DMS153 treated with DMSO at 0.1 percent for 48 hours (cell line): ENCODE measurements at regions not wholly inside any gene's neighbourhood (a gene's known extent, or its start where the extent isn't known, plus 50 kb on each side); places are given as distances from the start of the nearest gene placed in this dataset.

Experiments
- DNase-seq: peaks from one replicate; lab custom pipeline; 2025; ENCODE audit not compliant: unreplicated experiment; lab: John Stamatoyannopoulos, UW

DNA sequence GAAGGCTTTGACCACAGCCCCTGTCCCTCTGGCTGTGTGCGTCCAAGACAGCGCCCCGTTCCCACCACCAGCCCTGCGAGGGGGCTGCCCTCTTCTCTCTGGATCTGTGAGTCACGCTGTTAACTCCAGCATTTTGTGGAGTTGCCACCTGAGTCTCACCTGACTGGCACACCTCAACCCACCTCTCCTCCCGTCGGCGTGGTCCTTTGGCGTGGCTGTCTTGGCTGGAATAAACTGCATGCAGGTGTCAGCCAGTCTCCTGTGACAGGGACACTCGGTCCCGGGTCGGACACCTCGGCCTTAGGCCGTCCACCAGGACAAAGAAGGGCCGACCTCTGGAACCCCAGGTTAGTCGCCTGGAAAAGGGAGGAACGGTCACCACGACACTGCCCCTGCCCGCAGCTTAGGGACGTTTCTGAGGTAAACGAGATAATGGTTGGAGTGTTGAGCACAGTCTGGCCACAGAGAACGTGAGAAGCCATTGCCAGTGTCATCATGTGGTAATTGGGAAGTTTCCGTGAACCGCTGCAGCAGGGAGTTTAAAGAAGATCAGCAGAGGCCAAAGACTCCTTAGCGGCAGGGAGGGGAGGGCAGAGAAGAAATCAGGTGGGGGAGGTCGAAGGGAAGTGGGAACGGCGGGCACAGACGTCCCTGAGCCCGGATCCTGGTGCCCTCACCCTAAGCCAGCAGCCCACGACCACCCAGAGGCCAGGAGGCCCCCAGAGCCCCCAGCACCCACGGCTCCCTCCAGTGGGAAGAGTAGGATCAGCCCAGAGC, 73.6 kb upstream of the FAM20C start:
- no peak for DNase-seq

DNA sequence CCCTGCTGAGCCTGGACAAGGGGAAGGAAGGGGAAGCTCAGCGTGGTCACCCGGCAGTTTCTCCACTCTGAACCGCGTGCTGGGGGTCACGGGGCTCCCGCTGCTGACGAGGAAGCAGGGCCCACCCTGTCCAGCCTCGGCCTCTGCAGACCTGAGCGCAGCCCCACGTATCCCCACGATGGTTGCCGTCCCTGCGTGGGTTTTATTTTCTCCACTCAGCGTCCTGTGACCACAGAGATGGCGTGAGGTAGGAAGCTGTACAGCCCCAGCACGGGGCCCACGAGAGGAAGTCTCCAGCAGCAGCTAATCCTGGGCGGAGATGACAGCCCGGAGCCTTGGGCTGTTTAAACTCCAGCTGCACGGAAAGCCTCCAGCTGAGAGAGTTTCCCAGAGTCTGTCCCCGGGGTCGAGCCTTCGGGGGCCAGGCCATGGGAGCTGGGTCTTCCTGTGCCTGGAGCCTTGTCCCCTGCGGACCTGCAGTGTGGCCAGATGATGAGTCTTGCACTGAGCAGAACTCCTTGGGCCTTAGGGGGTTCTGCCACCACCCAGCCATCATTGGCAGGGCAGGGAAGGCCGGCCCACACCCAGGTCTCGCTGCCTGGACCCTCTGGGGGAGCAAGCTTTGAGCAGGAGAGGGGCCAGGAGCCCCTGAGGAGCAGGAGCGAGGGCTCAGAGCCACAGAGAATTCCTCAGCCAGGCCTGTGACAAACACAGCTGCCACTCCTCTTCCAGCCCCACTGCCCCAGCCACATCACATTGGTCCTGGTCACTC, 72.8 kb upstream of the FAM20C start:
- no peak for DNase-seq

DNA sequence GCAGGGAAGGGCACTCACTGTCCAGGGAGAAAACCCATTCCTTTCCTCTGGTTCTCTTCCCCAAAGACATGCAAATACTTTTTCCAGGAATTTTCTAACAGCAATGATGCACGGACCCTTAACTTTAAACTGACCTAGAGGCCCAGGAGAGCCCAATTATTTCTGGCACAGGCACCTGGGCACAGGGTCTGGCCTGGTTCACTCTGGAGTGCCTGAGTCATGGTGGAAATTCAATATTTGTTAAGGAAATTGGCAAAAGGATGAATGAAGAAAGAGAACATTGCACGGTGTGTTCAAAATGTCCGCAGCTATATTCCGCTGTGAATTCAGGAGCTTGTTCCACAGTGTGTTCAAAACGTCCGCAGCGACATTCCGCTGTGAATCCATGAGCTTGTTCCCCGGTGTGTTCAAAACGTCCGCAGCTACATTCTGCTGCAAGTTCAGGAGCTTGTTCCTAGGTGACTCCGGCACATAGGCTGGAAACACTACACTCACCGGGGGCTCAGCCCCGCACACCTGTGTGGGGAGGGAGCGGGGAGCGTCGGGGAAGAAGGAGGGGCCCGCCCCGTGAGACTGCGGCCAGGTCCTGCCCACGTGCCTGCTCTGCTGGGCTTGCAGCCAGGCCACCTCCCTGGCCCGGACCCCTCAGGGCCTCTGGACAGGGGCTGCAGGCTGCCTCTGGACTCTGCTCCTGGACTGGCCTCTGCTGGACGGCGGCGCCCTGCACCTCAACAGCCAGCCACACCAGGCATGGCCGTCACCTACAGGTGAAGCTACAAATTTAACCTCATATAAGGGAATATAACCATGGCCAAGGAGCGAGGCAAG, 72.0 kb upstream of the FAM20C start:
- DNase-seq = no peak

DNA sequence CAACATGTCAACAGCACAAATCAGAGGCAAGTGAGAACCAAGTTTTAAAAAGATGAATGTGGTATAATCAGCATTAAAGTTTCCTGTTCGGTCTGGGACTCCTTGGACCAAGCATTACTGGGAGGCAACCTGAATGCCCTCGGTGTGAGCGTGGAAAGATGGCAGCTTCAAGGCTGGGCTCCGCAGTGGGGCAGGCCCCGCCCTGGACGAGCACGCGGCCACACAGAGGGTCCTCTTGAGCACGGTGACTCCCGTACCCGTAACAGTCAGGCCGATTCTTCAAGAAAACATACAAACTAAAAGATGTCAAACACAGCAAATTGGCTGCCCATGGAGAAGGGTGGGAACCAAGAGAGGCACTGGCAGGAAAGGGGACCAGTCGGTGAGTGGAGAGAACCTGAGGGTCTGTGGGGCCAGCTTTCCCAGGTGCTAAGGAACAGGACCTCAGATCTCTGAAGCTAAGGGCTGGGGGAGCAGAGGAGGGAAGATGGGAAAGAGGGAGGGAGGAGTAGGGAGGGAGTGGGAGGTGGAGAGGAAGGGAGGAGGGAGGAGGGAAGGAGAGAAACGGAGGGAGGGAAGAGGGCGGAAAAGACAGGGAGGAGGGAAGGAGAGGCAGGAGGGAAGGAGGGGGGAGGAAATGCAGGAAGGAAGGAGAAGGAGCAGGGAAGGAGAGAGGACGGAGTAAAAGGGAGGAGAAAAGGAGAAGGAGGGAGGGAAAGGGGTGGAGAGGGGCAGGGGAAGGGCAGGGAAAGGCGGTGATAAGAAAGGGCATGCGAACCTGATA, 71.2 kb upstream of the FAM20C start:
- DNase-seq = no peak

DNA sequence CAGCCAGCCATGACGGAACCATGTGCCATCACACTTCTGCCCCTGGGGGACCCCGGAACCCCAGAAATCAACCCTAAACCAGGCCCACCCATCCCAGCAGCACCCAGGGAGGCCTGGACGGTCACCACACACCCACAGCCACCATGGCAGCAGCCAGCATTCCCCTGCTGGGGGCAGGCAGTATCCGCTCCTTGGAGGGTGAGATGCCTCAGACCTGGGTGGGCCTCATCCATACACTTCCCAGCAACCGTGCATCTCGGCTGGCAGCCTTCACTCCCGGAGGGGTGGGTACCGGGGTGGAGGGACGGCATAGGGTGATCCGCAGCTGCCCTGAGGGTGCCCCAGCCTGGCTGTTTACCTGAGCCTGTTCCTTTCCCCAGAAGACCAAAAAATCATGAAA, 69.1 kb upstream of the FAM20C start:
- no peak for DNase-seq

DNA sequence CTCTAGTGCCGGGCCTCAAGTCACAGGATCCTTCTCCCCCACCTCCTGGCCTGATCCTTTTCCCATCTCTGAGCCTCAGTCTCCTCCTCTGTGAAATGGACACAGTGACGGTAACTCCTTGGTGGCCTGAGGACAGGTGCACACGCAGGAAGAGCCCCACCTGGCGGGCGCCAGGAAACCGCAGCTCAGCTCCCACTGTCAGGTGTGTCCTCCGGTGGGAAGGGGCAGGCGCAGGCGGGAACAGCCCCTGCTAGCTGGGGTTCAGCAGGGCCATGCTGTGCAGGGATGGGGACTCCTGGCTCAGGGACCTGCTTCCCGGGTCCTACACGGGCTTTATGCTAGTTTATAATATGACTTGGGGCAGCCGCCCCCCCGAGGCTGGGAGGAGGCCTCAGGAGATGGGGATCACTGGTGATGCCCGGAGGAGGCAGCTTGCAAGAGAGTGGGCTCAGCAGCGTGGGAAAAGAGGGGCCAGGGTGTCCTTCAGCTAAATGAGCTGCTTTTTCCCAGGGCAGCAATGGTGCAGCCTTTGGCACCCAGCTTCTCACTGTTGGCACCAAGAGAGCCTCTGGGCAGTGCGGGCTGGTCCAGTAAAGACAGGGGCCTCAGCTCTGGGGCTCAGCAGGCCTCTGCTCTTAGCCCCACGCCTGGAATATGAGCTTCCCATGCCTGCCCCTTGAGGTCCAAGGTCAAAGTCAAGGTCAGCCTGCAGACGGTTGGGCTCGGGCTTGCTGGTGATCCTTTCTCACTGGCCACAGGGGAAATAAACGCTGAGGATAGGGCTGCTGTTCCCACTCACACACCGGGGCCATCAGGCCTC, 68.0 kb upstream of the FAM20C start:
- no peak for DNase-seq

DNA sequence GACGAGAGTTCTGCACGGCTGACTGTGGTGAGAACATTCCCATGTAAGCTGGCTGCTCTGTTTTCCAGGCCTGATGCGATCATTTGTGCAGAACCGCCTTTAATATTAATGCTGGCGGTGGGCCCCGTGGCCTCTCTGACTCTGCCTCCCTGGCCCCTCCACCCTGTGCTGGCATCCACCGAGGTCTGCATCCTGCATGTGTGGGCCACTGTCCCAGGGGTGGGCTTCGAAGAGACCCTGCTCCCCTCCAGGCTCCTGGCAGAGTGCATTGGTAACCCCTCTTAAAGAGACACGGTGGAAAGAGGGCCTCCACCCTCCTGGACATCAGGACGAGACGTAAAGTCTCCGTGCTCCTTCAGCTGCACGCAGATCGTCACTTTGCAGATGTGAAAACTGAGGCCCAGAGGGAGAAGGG, 67.3 kb upstream of the FAM20C start:
- DNase-seq = no peak

DNA sequence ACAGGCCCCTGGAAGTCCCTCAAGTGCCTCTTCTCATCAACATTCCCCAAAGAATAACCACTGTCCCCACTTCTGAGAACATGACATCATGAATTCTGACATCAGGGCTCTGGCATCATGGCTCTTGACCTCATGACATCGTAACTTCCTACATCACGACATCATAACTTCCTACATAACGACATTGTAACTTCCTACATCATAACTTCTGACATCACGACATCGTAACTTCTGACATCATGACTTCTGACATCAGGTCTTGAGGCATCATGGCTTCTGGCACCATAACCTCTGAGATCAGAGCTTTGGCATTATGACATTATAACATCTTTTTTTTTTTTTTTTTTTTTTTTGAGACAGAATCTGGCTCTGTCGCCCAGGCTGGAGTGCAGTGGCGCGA, 66.7 kb upstream of the FAM20C start:
- DNase-seq = no peak

DNA sequence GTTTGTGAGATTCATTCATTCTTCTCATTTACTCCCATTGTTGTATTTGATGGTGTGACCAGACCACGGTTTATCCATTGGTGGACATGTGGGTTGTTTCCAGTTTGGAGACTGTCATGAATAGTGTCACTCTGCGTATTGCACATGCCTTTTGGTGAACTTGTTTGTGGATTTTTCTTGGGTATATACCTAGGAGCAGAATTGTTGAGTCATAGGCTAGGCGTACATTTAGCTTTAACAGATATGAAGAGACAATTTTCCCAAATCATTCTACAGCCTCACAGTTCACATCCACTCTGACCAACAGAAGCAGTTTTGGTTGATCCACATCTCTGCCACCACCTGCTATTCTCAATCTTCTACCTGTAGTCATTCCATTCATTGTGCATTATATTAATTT, 66.0 kb upstream of the FAM20C start:
- no peak for DNase-seq

DNA sequence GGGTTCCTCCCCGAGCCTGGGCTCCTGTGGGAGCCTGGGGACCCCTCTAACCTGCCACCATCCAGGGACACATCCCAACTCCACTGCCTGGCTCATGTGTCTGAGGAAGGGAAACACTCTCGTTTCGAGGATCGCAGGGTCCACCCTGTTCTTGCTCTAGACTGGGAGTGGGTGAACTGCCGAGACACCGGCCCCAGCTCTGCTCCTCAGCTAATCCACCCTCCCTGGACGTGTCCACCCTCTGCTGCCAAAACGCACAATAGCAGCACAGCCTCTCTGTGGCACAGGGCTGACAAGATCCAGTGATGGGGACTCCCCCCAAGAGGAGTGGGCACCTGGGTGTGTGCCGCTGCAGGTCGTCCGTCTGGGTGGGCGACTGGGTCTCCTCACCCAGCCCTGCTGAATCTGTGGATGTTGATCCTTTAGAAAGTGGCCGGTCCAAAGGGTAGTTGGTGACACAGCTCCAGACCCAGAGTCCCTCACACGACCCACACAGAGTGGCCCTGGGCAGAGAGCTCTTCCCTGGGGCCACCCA, 65.2 kb upstream of the FAM20C start:
- DNase-seq = no peak

DNA sequence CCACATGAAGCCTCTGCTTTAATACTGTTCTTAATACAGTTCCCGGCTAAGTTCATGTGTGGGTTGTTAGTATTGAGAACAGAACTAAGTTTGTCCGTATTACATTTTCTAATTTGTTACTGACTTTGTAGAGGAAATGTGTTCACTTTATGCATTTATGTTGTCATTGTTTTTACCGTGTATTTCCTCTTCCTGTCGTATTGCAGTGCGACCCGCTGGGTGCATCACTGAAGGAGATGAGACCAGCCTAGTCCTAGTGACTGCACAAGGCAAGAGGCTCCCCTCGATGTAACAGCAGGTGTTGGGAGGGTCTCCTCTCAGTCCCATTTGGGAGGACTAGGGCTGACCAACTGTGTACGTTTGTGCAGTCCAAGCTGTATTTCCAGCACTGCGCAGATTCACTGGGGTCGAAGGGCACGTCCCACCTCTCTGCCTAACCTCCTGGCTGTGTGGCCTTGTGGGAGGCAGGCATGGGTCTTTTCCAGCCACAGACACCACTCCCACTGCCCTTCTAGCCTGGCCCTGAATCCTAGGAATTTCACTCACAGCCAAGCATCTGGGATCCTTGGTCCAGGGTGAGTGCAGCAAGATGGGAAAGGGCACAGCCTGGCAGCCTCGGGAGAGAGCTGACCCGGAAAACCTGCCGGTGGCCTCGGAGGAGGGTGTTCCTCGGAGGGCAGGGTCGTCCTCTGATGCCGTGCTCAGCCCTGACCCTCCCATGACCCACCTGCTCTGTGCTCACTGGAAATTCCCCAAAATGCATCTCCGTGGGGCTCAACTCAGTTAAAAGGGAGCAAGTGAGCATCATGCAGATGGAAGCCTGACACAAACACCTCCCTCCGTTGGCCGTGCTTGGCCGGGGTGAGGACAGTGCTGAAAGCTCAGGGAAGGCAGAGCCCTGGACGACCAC, 63.9 kb upstream of the FAM20C start:
- no peak for DNase-seq

DNA sequence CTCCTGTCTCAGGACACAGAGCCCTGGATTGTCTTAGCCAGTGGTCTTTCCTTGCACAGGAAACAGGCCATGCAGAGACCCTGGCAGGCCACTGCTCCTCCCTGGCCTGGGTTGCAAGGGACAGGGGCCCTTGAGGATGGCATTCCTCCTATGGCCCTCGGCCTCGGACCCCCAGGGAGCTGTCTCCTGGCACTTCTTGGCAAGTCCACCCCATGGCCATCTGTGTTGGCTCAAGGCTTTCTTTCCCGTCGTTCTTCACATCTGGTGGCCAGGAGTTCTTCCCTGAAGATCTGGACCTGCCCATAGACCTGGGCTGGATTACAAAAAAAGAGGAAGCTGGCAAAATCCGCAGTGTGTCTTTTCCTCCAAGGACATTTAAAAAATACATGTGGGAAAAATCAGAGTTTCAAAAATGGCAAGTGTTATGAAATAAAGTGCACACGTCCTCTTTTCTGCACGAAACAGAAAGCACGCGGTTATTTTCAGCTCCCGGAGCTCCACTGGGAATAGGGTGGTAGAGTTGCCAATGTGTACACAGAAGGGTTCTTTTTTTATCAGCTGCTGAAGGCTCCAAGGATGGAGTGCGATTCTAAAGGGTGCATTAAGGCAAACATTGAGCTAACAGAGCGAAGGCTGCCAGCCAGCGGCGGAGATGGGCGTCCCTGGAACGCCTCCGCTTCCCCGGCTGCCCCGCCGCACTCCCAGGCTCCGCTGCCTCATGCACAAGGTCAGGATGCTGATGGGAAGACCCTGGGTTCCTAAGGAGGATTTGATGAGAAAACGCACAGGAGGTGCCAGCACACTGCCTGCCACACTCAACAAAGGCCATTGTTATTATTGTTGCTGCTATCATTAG, 62.8 kb upstream of the FAM20C start:
- DNase-seq = peak; percentile 88

DNA sequence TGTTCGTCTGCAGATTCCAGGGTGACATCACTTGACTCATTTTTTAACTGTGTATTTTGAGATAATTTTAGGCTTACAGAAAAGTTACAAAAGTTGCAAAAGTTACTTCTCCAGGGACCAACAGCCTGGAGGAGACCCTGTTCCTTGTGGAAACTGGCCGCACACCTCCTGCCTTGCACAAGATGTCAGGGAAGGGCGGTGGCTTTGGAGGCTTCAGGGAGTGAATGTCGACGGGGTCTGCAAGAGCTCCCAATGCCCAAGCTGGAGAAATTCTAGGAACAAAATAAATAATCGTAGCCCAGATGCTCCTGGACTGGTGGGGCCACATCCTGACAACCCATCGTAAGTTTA, 62.2 kb upstream of the FAM20C start:
- DNase-seq = no peak

DNA sequence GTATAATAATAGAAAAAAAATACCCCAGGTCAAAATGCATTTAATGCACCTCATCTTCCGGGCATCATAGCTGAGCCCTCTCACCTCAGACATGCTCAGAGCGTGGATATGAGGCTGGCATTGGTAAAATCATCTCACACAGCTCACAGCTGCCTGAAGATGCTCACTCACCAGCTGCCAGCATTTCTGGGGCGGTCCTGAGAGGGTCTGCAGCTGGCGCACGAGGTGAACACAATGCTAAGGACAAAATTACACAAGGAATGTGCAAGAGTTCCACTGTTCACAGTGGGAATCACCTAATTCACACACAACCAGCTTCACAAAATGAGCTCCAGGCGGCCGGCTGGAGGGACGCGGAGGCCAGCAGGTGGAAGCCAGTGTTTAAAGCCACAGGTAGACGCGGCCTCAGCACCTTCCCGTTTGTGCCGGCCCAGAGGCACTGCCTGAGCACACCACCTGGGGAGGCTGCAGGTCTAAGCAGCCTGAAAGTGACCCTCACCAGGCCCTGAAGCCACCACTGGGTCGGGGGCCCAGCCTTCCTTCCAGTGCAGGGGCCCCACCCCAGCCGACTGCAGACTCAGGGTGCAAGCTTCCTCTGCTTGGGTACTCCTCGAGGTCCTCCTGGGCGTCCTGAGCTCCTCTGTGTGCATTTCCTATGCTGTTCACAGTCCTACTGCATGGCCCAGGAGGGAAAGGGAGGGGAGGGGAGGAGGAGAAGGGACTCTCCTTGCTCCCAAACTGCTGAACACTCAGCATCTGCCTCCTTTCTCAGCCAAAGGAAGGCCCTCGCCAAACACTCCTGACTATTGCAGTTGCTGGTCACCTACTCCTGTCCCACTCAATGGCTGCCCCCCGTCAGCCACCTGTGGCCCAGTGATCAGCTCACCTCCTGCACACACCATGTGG, 61.2 kb upstream of the FAM20C start:
- DNase-seq = no peak

DNA sequence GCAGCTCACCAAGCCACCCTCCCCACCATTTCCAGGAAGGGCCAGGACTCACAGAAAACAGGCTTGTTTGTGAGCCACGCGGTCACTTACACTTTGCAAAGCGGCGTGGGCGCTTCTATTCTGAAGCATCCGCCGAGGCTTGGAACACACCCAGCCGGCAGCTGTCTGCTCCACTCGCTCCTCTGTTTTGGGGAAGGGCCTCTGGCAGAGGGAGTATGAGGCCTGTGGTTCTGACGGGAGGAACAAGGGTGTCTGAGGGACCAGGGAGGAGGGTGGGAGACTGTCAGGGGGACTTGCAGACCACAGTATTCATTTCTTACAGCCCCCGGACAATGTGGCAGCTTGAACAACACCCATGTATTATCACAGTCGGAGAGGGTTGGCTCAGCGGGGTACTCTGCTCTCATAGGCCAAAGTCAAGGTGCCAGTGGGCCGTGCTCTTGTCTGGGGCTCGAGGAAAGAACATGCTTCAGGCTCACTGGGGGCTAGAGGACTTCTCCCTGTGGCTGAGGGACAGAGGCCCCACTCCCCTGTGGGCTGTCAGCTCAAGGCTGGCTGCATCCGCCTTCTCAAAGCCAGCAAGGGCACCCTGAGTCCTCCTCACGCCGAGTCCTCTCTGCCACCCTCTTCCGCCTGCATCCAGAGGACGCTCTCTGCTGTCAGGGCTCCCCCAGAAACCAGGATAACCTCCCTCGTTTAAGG, 60.4 kb upstream of the FAM20C start:
- DNase-seq = no peak

DNA sequence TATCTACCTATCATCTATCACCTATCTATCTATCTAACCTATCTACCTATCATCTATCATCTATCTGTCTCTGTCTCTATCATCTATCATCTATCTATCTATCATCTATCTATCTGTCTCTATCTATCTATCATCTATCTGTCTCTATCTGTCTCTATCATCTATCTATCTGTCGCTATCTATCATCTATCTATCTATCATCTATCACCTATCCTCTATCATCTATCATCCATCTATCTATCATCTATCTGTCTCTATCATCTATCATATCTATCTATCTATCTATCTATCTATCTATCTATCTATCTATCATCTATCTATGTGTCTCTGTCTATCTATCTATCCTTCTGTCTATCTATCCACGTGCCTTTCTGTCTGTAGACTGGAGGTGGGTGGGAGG, 59.5 kb upstream of the FAM20C start:
- no peak for DNase-seq
